Smooth muscle cell (in vitro differentiated cells): ENCODE measurements at regions not wholly inside any gene's neighbourhood (a gene's known extent, or its start where the extent isn't known, plus 50 kb on each side); places are given as distances from the start of the nearest gene placed in this dataset.

Source experiments
- DNase-seq: peaks from one replicate; lab custom pipeline; 2025; ENCODE audit not compliant: unreplicated experiment; lab: John Stamatoyannopoulos, UW
- H2AFZ ChIP-seq: fragments of 200-600 bp; sonication (generic); 2 replicates; pipeline ENCODE4 v1.6.0; 2016; ENCODE audit warnings: antibody characterized with exemption, low read depth, mild to moderate bottlenecking
- H3F3A ChIP-seq: fragments of 200-600 bp; sonication (generic); 2 replicates; pipeline ENCODE4 v1.6.0; 2017; ENCODE audit warnings: antibody characterized with exemption, low read depth
- H3K27ac ChIP-seq: fragments of 200-600 bp; sonication (generic); 2 replicates; pipeline ENCODE4 v1.5.1; 2016; ENCODE audit warnings: low read depth, mild to moderate bottlenecking
- H3K27me3 ChIP-seq: fragments of 200-600 bp; sonication (generic); 2 replicates; pipeline ENCODE4 v1.6.1; 2016; ENCODE audit warnings: low read depth, mild to moderate bottlenecking
- H3K36me3 ChIP-seq: fragments of 200-600 bp; sonication (generic); 2 replicates; pipeline ENCODE4 v1.5.1; 2016; ENCODE audit warnings: low read depth
- H3K4me1 ChIP-seq: fragments of 200-600 bp; sonication (generic); 2 replicates; pipeline ENCODE4 v1.5.1; 2016; ENCODE audit warnings: low read depth
- H3K4me2 ChIP-seq: fragments of 200-600 bp; sonication (generic); 2 replicates; pipeline ENCODE4 v1.6.0; 2016; ENCODE audit warnings: mild to moderate bottlenecking
- H3K4me3 ChIP-seq: fragments of 200-600 bp; sonication (generic); 2 replicates; pipeline ENCODE4 v1.5.1; 2016; ENCODE audit warnings: mild to moderate bottlenecking
- H3K79me2 ChIP-seq: fragments of 200-600 bp; sonication (generic); 2 replicates; pipeline ENCODE4 v1.6.0; 2016; ENCODE audit warnings: low read depth, mild to moderate bottlenecking
- H3K9ac ChIP-seq: fragments of 200-600 bp; sonication (generic); 2 replicates; pipeline ENCODE4 v1.6.0; 2016; ENCODE audit warnings: low read depth
- H3K9me3 ChIP-seq: fragments of 200-600 bp; sonication (generic); replicated peaks from 2 replicates; pipeline ENCODE4 v1.5.1; 2016; ENCODE audit warnings: low read depth
- H4K20me1 ChIP-seq: fragments of 200-600 bp; sonication (generic); 2 replicates; pipeline ENCODE4 v1.6.0; 2016; ENCODE audit warnings: low read depth
- CTCF ChIP-seq: fragments of 200-600 bp; sonication (generic); IDR thresholded peaks from 2 replicates; pipeline ENCODE4 v1.5.1; 2017; ENCODE audit warnings: borderline replicate concordance, mild to moderate bottlenecking, antibody characterized with exemption; ENCODE audit not compliant: insufficient read depth, poor library complexity, severe bottlenecking
- WGBS: methylation state at CpG from one replicate; pipeline ENCODE4 v1.1.7; 2016; ENCODE audit warnings: low lambda C conversion rate; 5-methylcytosine and 5-hydroxymethylcytosine counted together

- Histone ChIP-seq H3K4me3 (no peak overlapping the region), H3K36me3 (no peaks in the 10 kb centered on the region), H3K4me1 (no peaks in the 10 kb centered on the region), H3K27me3 (no peaks in the 10 kb centered on the region), H3F3A (no peaks in the 10 kb centered on the region), H3K79me2 (no peaks in the 10 kb centered on the region), H3K9me3 (no peaks in the 10 kb centered on the region), H3K9ac (no peak overlapping the region), H4K20me1 (no peaks in the 10 kb centered on the region), H3K4me2 (no peak overlapping the region), H2AFZ (no peak overlapping the region), H3K27ac (peak overlapping the region; percentile 58)
- WGBS, result 47% methylated on average over 10 of the region's 10 CpGs
- no peak for DNase-seq
- TF ChIP-seq CTCF, result no peak
Observed at GRCh38 chrX:94361241-94361640, 687.2 kb downstream of the FAM133A start.

DNA sequence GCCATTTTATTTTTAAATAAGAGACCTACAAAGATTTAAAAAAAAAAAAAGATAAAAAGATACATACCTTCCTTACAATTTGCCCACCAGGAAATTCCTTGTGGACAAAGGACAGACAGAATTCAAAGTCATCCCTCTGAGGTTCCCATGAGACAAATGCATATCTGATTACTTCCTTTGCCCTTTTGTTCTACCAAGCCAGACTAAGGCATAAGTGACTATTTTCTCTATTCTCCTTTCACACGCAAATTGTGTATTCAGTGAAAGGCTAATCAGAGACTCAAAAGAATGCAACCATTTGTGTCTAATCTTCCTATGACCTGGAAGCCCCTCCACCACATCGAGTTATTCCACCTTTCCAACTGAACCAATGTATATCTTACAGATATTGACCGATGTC, 691.7 kb downstream of the FAM133A start:
- Histone ChIP-seq H3K9ac (no peak overlapping the region), H3K27ac (no peak overlapping the region), H3K4me3 (no peak overlapping the region), H3K27me3 (no peaks in the 10 kb centered on the region), H3K4me1 (no peaks in the 10 kb centered on the region), H4K20me1 (no peaks in the 10 kb centered on the region), H3F3A (no peaks in the 10 kb centered on the region), H3K79me2 (no peaks in the 10 kb centered on the region), H3K36me3 (no peaks in the 10 kb centered on the region), H3K9me3 (no peaks in the 10 kb centered on the region), H3K4me2 (no peak overlapping the region), H2AFZ (no peak overlapping the region)
- no peak for TF ChIP-seq CTCF
- DNase-seq, result no peak
- WGBS, result 93% methylated on average over 3 of the region's 3 CpGs

DNA sequence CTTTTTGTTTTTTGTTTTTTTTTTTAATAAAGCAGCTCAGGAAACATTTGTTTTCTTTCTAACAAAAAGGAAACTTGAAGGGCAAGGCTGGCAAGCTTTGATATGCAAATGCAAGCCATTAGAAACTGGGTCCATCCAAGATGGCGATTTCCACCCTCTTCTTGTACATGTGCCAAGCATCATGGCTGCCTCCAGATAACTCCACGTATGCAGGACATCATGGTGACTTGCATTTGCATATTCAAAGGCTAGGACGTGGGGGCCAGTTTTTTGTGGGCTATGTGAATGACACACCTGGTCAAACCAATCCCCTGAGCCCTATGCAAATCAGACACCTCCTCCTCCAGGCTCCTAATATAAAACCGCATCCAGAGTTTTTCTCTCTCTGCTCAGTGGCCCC, 692.6 kb downstream of the FAM133A start:
- no peaks in the 10 kb centered on the region for H3K4me1 ChIP-seq
- H3K27me3 ChIP-seq, result no peaks in the 10 kb centered on the region
- no peaks in the 10 kb centered on the region for H3K79me2 ChIP-seq
- H3K36me3 ChIP-seq, result no peaks in the 10 kb centered on the region
- H3K27ac ChIP-seq, result no peak overlapping the region
- WGBS, result 87% methylated on average over 4 of the region's 4 CpGs
- no peaks in the 10 kb centered on the region for H3K9me3 ChIP-seq
- no peaks in the 10 kb centered on the region for H3F3A ChIP-seq
- H4K20me1 ChIP-seq, result no peaks in the 10 kb centered on the region
- no peak overlapping the region for H3K4me3 ChIP-seq
- no peak overlapping the region for H2AFZ ChIP-seq
- no peak for DNase-seq
- TF ChIP-seq CTCF, result no peak
- H3K9ac ChIP-seq, result no peak overlapping the region
- no peak overlapping the region for H3K4me2 ChIP-seq

- DNase-seq, result no peak
- Histone ChIP-seq H3K4me2 (no peak overlapping the region), H3K27me3 (no peaks in the 10 kb centered on the region), H3K27ac (no peak overlapping the region), H3K4me3 (no peak overlapping the region), H3K79me2 (no peaks in the 10 kb centered on the region), H3K9ac (no peak overlapping the region), H3K4me1 (no peaks in the 10 kb centered on the region), H3F3A (no peaks in the 10 kb centered on the region), H2AFZ (no peak overlapping the region), H4K20me1 (no peaks in the 10 kb centered on the region), H3K9me3 (no peaks in the 10 kb centered on the region), H3K36me3 (no peaks in the 10 kb centered on the region)
- TF ChIP-seq CTCF, result no peak
Observed at GRCh38 chrX:94389044-94389443, 715.0 kb downstream of the FAM133A start.
